Breast epithelium (tissue), 3 donors: ENCODE measurements at regions not wholly inside any gene's neighbourhood (a gene's known extent, or its start where the extent isn't known, plus 50 kb on each side); places are given as distances from the start of the nearest gene placed in this dataset.

Source experiments
- CTCF ChIP-seq, 3 donors: fragments of 450-650 bp; IDR thresholded peaks; one replicate each; pipeline ENCODE4 v1.5.1; 2016 to 2017; ENCODE audit warnings: antibody characterized with exemption in 3 of 3, mild to moderate bottlenecking in 3 of 3, moderate library complexity in 3 of 3
- POLR2A ChIP-seq: fragments of 450-650 bp; IDR thresholded peaks from one replicate; pipeline ENCODE4 v1.6.1; 2016; ENCODE audit warnings: antibody characterized with exemption, mild to moderate bottlenecking, moderate library complexity

- TF ChIP-seq CTCF (IDR thresholded peaks at IDR 0.05): peak in 1 of 3 donors; percentile 15
- no peak for TF ChIP-seq POLR2A
Observed at GRCh38 chr6:165049362-165049761, 260.0 kb downstream of the C6orf118 start.
